Parathyroid adenoma (tissue), 2 donors: ENCODE measurements at regions not wholly inside any gene's neighbourhood (a gene's known extent, or its start where the extent isn't known, plus 50 kb on each side); places are given as distances from the start of the nearest gene placed in this dataset.
"Not testable (repeated sequence)": the region's sequence is repeated elsewhere in the genome, so short reads cannot be mapped to it uniquely, and the experiment has no call there.

Experiments
- H2AFZ ChIP-seq: fragments of 300-600 bp; sonication (generic); one replicate; pipeline ENCODE4 v1.7.0; 2017; ENCODE audit warnings: antibody characterized with exemption, mild to moderate bottlenecking
- H3K27ac ChIP-seq: fragments of 300-600 bp; sonication (generic); one replicate; pipeline ENCODE4 v1.7.0; 2017
- H3K27me3 ChIP-seq: fragments of 300-600 bp; sonication (generic); one replicate; pipeline ENCODE4 v1.7.0; 2017; ENCODE audit warnings: low read length; ENCODE audit not compliant: control insufficient read depth, insufficient read depth
- H3K36me3 ChIP-seq: fragments of 300-600 bp; sonication (generic); one replicate; pipeline ENCODE4 v1.7.0; 2017; ENCODE audit warnings: low read length; ENCODE audit not compliant: control insufficient read depth, insufficient read depth
- H3K4me1 ChIP-seq: fragments of 300-600 bp; sonication (generic); one replicate; pipeline ENCODE4 v1.7.0; 2017; ENCODE audit warnings: control low read depth
- H3K4me2 ChIP-seq: fragments of 300-600 bp; sonication (generic); one replicate; pipeline ENCODE4 v1.7.0; 2017; ENCODE audit warnings: low read length
- H3K4me3 ChIP-seq: fragments of 300-600 bp; sonication (generic); one replicate; pipeline ENCODE4 v1.7.0; 2017; ENCODE audit warnings: low read depth, low read length
- H3K79me2 ChIP-seq: fragments of 300-600 bp; sonication (generic); one replicate; pipeline ENCODE4 v1.7.0; 2017; ENCODE audit warnings: control low read depth
- H3K9ac ChIP-seq: fragments of 300-600 bp; sonication (generic); one replicate; pipeline ENCODE4 v1.7.0; 2017; ENCODE audit warnings: mild to moderate bottlenecking
- H3K9me3 ChIP-seq: fragments of 300-600 bp; sonication (generic); one replicate; pipeline ENCODE4 v1.7.0; 2017; ENCODE audit warnings: low read length; ENCODE audit not compliant: control insufficient read depth
- TF ChIP-seq, protein P1 (sequence below): fragments of 300-600 bp; sonication (generic); IDR thresholded peaks from one replicate; pipeline ENCODE4 v1.7.0; 2017; ENCODE audit warnings: antibody characterized with exemption, mild to moderate bottlenecking
- donor health status: primary hyperparathyroidism.

DNA sequence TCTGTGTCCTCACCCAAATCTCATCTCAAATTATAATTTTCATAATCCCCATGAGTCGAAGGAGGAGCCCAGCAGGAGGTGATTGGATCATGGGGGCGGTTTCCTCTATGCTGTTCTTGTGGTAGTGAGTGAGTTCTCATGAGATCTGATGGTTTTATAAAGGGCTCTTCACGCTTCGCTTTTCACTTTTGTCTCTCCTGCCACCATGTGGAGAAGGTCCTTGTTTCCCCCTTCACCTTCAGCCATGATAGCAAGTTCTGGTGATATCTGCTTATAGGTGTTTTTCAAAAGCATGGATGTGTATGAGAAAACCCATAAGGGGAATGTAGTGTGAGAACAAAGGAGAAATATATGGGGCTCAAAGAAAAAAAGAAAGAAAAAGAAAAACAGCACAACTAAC lies 405.9 kb upstream of the RGS18 start:
- Histone ChIP-seq H3K4me3 (no peak overlapping the region), H3K4me1 (no peaks in the 10 kb centered on the region), H3K79me2 (no peaks in the 10 kb centered on the region), H3K9ac (no peak overlapping the region), H3K9me3 (no peaks in the 10 kb centered on the region), H2AFZ (no peak overlapping the region), H3K4me2 (no peak overlapping the region), H3K27me3 (no peaks in the 10 kb centered on the region), H3K27ac (no peak overlapping the region), H3K36me3 (no peaks in the 10 kb centered on the region)
- TF ChIP-seq, protein P1, sequence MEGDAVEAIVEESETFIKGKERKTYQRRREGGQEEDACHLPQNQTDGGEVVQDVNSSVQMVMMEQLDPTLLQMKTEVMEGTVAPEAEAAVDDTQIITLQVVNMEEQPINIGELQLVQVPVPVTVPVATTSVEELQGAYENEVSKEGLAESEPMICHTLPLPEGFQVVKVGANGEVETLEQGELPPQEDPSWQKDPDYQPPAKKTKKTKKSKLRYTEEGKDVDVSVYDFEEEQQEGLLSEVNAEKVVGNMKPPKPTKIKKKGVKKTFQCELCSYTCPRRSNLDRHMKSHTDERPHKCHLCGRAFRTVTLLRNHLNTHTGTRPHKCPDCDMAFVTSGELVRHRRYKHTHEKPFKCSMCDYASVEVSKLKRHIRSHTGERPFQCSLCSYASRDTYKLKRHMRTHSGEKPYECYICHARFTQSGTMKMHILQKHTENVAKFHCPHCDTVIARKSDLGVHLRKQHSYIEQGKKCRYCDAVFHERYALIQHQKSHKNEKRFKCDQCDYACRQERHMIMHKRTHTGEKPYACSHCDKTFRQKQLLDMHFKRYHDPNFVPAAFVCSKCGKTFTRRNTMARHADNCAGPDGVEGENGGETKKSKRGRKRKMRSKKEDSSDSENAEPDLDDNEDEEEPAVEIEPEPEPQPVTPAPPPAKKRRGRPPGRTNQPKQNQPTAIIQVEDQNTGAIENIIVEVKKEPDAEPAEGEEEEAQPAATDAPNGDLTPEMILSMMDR = no peak

GRCh38 chr1:191760016-191760415 lies 398.2 kb upstream of the RGS18 start:
- Histone ChIP-seq H3K27ac (no peak overlapping the region), H3K36me3 (no peaks in the 10 kb centered on the region), H3K79me2 (no peaks in the 10 kb centered on the region), H3K9ac (no peak overlapping the region), H3K4me1 (no peaks in the 10 kb centered on the region), H3K27me3 (no peaks in the 10 kb centered on the region), H3K4me3 (no peak overlapping the region), H2AFZ (no peak overlapping the region), H3K9me3 (no peaks in the 10 kb centered on the region), H3K4me2 (no peak overlapping the region)
- TF ChIP-seq, protein P1 = no peak

DNA sequence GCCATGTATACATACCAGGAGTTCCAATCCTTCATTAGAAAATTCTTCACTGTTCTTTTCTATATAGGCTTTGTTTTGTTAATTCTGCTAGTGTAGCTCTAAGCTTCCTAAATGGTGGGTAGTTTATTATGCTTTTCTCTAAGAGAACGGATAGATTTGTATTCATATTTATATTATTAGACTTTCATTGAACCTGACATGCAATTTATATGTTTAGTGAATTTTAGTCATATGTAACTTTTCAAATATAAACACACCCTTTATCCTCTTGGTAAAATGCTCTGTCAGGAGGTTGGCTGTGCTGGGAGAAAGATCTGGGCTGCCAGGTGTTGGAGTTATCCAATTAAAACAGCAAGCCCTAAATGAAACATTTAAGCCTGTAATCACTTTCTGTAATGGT lies 369.7 kb upstream of the RGS18 start:
- H3K36me3 ChIP-seq = no peaks in the 10 kb centered on the region
- no peaks in the 10 kb centered on the region for H3K27me3 ChIP-seq
- no peak overlapping the region for H3K4me2 ChIP-seq
- no peaks in the 10 kb centered on the region for H3K4me1 ChIP-seq
- no peaks in the 10 kb centered on the region for H3K9me3 ChIP-seq
- H3K27ac ChIP-seq = no peak overlapping the region
- no peak overlapping the region for H3K4me3 ChIP-seq
- TF ChIP-seq, protein P1 = no peak
- no peak overlapping the region for H3K9ac ChIP-seq
- H2AFZ ChIP-seq = no peak overlapping the region
- H3K79me2 ChIP-seq = no peaks in the 10 kb centered on the region

DNA sequence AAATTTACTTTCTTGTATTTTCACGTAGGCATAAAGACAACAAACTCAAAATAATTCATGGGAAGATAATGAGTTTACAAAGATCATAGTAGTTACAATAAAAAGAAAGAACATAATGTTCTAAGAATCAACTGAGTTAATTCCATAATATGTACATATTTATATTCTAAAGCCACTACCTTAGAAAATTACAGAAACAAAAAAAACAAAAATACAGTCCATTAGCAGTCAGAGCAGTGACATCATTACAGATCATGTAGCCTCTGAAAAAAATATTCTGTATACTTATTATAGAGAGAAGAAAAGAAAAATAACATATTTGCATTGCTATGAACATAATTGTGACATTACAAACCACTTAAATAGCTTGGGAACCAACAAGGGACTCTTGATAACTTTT lies 360.1 kb upstream of the RGS18 start:
- TF ChIP-seq, protein P1 = no peak

GRCh38 chr1:191804311-191804710 lies 354.0 kb upstream of the RGS18 start:
- no peaks in the 10 kb centered on the region for H3K9me3 ChIP-seq
- H3K27ac ChIP-seq = no peak overlapping the region
- no peak overlapping the region for H3K4me3 ChIP-seq
- no peak overlapping the region for H3K9ac ChIP-seq
- no peak overlapping the region for H2AFZ ChIP-seq
- no peaks in the 10 kb centered on the region for H3K4me1 ChIP-seq
- no peaks in the 10 kb centered on the region for H3K79me2 ChIP-seq
- TF ChIP-seq, protein P1 = no peak
- no peak overlapping the region for H3K4me2 ChIP-seq
- no peaks in the 10 kb centered on the region for H3K36me3 ChIP-seq
- H3K27me3 ChIP-seq = no peaks in the 10 kb centered on the region

More for the DNA sequence above, 360.1 kb upstream of the RGS18 start:
- no peak overlapping the region for H3K9ac ChIP-seq
- H3K4me1 ChIP-seq = no peaks in the 10 kb centered on the region
- H3K27ac ChIP-seq = no peak overlapping the region
- no peak overlapping the region for H3K4me2 ChIP-seq
- no peak overlapping the region for H3K4me3 ChIP-seq
- no peaks in the 10 kb centered on the region for H3K79me2 ChIP-seq
- no peaks in the 10 kb centered on the region for H3K27me3 ChIP-seq
- H2AFZ ChIP-seq = no peak overlapping the region
- H3K36me3 ChIP-seq = no peaks in the 10 kb centered on the region
- no peaks in the 10 kb centered on the region for H3K9me3 ChIP-seq

- H2AFZ ChIP-seq, H3K27me3 ChIP-seq, H3K4me3 ChIP-seq, H3K4me2 ChIP-seq, H3K9ac ChIP-seq, H3K9me3 ChIP-seq, H3K4me1 ChIP-seq, H3K27ac ChIP-seq, H3K79me2 ChIP-seq, H3K36me3 ChIP-seq: not testable (repeated sequence)
Observed at GRCh38 chr1:191813593-191813992, 344.7 kb upstream of the RGS18 start.
